Lower leg skin (tissue), 4 donors: ENCODE measurements at regions not wholly inside any gene's neighbourhood (a gene's known extent, or its start where the extent isn't known, plus 50 kb on each side); places are given as distances from the start of the nearest gene placed in this dataset.

Experiments
- DNase-seq, 2 donors: peaks; one replicate each; pipeline ENCODE4 v3.0.0-alpha.2; 2019; ENCODE audit warnings: low spot score in 2 of 2
- H3K4me3 ChIP-seq: fragments of 200-600 bp; sonication (generic); 2 replicates; pipeline ENCODE4 v1.5.1; 2017; ENCODE audit warnings: mild to moderate bottlenecking, low read depth; ENCODE audit not compliant: poor library complexity, severe bottlenecking
- POLR2A ChIP-seq, 2 donors: fragments of 450-650 bp; IDR thresholded peaks; one replicate each; pipeline ENCODE4 v1.6.1; 2016 to 2017; ENCODE audit warnings: antibody characterized with exemption in 2 of 2, mild to moderate bottlenecking in 1 of 2, moderate library complexity in 1 of 2
- WGBS, 2 donors: methylation state at CpG; one replicate each; pipeline ENCODE4 v1.1.5; 2018; 5-methylcytosine and 5-hydroxymethylcytosine counted together
- intact Hi-C: fragments of 100-400 bp; cut with DNase I; formaldehyde crosslinking; loops from one replicate; pipeline ENCODE4 v1.15.0; 2023; ENCODE audit warnings: low total_unique reads
- TF ChIP-seq, protein P1 (sequence below), 3 donors: fragments of 450-650 bp; IDR thresholded peaks; one replicate each; pipeline ENCODE4 v1.5.1; 2016; ENCODE audit warnings: antibody characterized with exemption in 3 of 3, mild to moderate bottlenecking in 3 of 3, moderate library complexity in 2 of 3

DNA sequence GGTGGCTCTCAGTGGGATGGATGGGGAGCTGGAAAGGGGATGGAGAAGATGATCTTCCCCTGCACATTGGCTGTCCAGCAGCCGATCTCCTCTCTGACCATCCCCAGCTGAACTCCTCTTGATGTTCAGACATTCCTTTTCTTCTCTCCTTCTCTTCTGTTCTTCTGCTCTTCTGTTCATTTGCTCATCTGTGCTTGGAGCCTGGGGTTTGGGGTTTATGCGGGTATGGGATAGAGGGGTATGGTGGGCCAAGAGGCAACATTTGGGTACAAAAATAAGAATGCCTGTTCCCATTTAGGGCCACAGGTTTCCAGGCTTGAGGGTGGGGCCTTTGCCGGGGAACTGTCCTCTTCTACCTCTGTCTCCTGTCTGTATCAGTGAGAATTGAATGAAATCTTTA lies 205.4 kb upstream of the XYLT1 start:
- intact Hi-C loops: no loop called here
- no peak for DNase-seq
- no peak overlapping the region for H3K4me3 ChIP-seq
- 94 to 95% methylated on average over 3 of the region's 3 CpGs for WGBS, 2 donors
- TF ChIP-seq, protein P1, sequence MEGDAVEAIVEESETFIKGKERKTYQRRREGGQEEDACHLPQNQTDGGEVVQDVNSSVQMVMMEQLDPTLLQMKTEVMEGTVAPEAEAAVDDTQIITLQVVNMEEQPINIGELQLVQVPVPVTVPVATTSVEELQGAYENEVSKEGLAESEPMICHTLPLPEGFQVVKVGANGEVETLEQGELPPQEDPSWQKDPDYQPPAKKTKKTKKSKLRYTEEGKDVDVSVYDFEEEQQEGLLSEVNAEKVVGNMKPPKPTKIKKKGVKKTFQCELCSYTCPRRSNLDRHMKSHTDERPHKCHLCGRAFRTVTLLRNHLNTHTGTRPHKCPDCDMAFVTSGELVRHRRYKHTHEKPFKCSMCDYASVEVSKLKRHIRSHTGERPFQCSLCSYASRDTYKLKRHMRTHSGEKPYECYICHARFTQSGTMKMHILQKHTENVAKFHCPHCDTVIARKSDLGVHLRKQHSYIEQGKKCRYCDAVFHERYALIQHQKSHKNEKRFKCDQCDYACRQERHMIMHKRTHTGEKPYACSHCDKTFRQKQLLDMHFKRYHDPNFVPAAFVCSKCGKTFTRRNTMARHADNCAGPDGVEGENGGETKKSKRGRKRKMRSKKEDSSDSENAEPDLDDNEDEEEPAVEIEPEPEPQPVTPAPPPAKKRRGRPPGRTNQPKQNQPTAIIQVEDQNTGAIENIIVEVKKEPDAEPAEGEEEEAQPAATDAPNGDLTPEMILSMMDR (IDR thresholded peaks at IDR 0.05): no peak

GRCh38 chr16:17668386-17668785 lies 197.6 kb upstream of the XYLT1 start:
- WGBS, 2 donors: 76 to 86% methylated on average over 3 of the region's 3 CpGs
- TF ChIP-seq, protein P1 (IDR thresholded peaks at IDR 0.05): no peak
- TF ChIP-seq POLR2A (IDR thresholded peaks at IDR 0.05): no peak
- intact Hi-C loops: no loop called here
- no peak overlapping the region for H3K4me3 ChIP-seq
- DNase-seq: no peak

GRCh38 chr16:17666293-17666692 lies 195.5 kb upstream of the XYLT1 start:
- no peak for DNase-seq
- intact Hi-C loops: no loop called here
- no peak overlapping the region for H3K4me3 ChIP-seq
- 69 to 86% methylated on average over 3 of the region's 3 CpGs for WGBS, 2 donors
- no peak for TF ChIP-seq POLR2A (IDR thresholded peaks at IDR 0.05)
- TF ChIP-seq, protein P1 (IDR thresholded peaks at IDR 0.05): no peak

DNA sequence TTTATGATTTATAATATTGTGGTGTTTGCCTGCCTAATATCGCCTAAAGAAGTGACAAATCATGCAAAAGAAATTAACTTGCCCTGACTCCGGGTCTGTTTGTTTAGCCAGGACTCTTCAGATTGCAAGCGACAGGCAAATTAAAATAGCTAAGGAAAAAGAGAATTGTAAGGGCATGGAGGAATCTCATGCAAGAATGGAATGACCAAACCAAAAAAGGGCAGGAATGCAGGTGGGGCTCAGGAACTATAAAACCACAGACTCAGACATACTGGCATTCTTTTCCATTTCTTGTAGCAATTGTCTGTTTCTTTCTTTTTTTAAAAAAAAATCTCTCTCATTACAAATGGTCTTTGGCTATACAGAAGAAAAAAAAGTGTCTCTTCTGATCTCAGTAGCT lies 188.1 kb upstream of the XYLT1 start:
- WGBS, 2 donors: 58 to 76% methylated on average over 3 of the region's 3 CpGs
- intact Hi-C loops: no loop called here

GRCh38 chr16:17657045-17657444 lies 186.3 kb upstream of the XYLT1 start:
- WGBS, 2 donors: 60 to 70% methylated on average over 7 of the region's 7 CpGs
- DNase-seq: no peak
- intact Hi-C loops: no loop called here
- TF ChIP-seq, protein P1 (IDR thresholded peaks at IDR 0.05): no peak
- TF ChIP-seq POLR2A (IDR thresholded peaks at IDR 0.05): no peak
- no peak overlapping the region for H3K4me3 ChIP-seq

More for the DNA sequence above, 188.1 kb upstream of the XYLT1 start:
- H3K4me3 ChIP-seq: no peak overlapping the region
- TF ChIP-seq, protein P1 (IDR thresholded peaks at IDR 0.05): no peak
- no peak for TF ChIP-seq POLR2A (IDR thresholded peaks at IDR 0.05)
- no peak for DNase-seq

GRCh38 chr16:17654571-17654970 lies 183.8 kb upstream of the XYLT1 start:
- WGBS, 2 donors: 28 to 42% methylated on average over 4 of the region's 4 CpGs
- intact Hi-C loops: no loop called here

More at GRCh38 chr16:17654571-17654970, 183.8 kb upstream of the XYLT1 start:
- no peak for DNase-seq
- H3K4me3 ChIP-seq: no peak overlapping the region
- no peak for TF ChIP-seq POLR2A (IDR thresholded peaks at IDR 0.05)
- TF ChIP-seq, protein P1 (IDR thresholded peaks at IDR 0.05): no peak
